ENCODE measurements at regions not wholly inside any gene's neighbourhood (a gene's known extent, or its start where the extent isn't known, plus 50 kb on each side); places are given as distances from the start of the nearest gene placed in this dataset.

GRCh38 chr6:120876931-120877330 is 457.3 kb downstream of the TBC1D32 start:
- H3K27ac ChIP-seq (ENCODE audit: low read depth in 2 of 2, low read length in 2 of 2): no peak overlapping the region
- intact Hi-C loops (cut with DNase I): no loop called here
- H3K9ac ChIP-seq (ENCODE audit: low read length in 3 of 3): no peak overlapping the region
- H3K4me3 ChIP-seq (ENCODE audit: low read length in 3 of 3): no peak overlapping the region
- H3K36me3 ChIP-seq (ENCODE audit: control insufficient read depth in 2 of 3, insufficient read depth in 3 of 3, low read length in 3 of 3): no peaks in the 10 kb centered on the region
- H3K27me3 ChIP-seq (ENCODE audit: control insufficient read depth, insufficient read depth, low read length): no peaks in the 10 kb centered on the region
- H3K9me3 ChIP-seq (ENCODE audit: control insufficient read depth in 2 of 3, insufficient read depth in 1 of 3, low read length in 3 of 3): no peaks in the 10 kb centered on the region
- no peaks in the 10 kb centered on the region for H3K4me1 ChIP-seq (ENCODE audit: control insufficient read depth in 2 of 3, insufficient read depth in 2 of 3, low read depth in 1 of 3, low read length in 3 of 3)
- DNase-seq (peak in 3 of 5 donors; percentile 35 to 63 (median 58)), FAIRE-seq (no peak)
- no peak for TF ChIP-seq CTCF (IDR thresholded peaks at IDR 0.05; ENCODE audit: borderline replicate concordance, extremely low read depth, insufficient read depth)

DNA sequence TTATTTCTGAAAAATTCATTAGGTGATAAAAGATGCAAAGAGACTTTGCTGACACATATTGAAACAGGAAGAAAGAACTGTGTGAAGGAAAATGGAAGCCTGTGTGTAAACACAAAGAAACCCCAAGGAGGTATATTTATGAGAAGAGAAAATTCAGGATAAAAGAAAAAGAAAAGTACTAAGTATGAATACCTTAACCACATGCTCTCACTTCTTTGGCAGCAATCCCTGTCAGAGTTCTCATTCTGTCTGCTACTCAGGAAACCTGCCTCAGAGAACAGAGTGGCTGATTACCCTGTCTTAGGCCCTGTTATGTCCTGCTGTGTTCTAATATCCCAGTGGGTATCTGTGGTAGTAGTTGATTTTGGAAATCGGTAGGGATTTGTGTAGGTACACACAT is 457.9 kb downstream of the TBC1D32 start:
- TF ChIP-seq CTCF (IDR thresholded peaks at IDR 0.05; ENCODE audit: borderline replicate concordance, extremely low read depth, insufficient read depth): no peak
- H3K9me3 ChIP-seq (ENCODE audit: control insufficient read depth in 2 of 3, insufficient read depth in 1 of 3, low read length in 3 of 3): no peaks in the 10 kb centered on the region
- no peaks in the 10 kb centered on the region for H3K4me1 ChIP-seq (ENCODE audit: control insufficient read depth in 2 of 3, insufficient read depth in 2 of 3, low read depth in 1 of 3, low read length in 3 of 3)
- no peak for DNase-seq
- H3K9ac ChIP-seq (ENCODE audit: low read length in 3 of 3): no peak overlapping the region
- FAIRE-seq: no peak
- intact Hi-C loops (cut with DNase I): no loop called here
- no peaks in the 10 kb centered on the region for H3K36me3 ChIP-seq (ENCODE audit: control insufficient read depth in 2 of 3, insufficient read depth in 3 of 3, low read length in 3 of 3)
- no peak overlapping the region for H3K4me3 ChIP-seq (ENCODE audit: low read length in 3 of 3)
- no peak overlapping the region for H3K27ac ChIP-seq (ENCODE audit: low read depth in 2 of 2, low read length in 2 of 2)
- no peaks in the 10 kb centered on the region for H3K27me3 ChIP-seq (ENCODE audit: control insufficient read depth, insufficient read depth, low read length)

DNA sequence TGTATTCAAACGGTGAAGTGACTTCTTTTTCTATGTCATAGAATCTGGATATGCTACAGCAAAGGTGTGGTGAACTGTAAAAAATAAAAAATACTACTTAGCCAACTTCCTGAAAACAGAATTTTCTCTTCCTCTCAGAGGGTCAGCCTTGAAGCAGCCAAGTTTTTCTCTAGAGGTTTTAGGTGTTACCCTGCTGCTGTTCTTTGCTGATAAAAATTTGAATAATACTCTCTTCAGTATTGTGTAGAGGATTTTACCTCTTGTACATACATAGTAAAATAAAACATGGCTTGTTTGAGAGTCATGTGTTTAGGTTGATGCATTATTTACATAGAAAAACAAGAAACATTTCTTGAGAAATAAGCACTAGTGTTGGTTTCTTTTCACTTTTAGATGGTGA is 458.4 kb downstream of the TBC1D32 start:
- FAIRE-seq: no peak
- TF ChIP-seq CTCF (IDR thresholded peaks at IDR 0.05; ENCODE audit: borderline replicate concordance, extremely low read depth, insufficient read depth): no peak
- no peak overlapping the region for H3K27ac ChIP-seq (ENCODE audit: low read depth in 2 of 2, low read length in 2 of 2)
- intact Hi-C loops (cut with DNase I): no loop called here
- no peaks in the 10 kb centered on the region for H3K27me3 ChIP-seq (ENCODE audit: control insufficient read depth, insufficient read depth, low read length)
- H3K9me3 ChIP-seq (ENCODE audit: control insufficient read depth in 2 of 3, insufficient read depth in 1 of 3, low read length in 3 of 3): no peaks in the 10 kb centered on the region
- no peaks in the 10 kb centered on the region for H3K36me3 ChIP-seq (ENCODE audit: control insufficient read depth in 2 of 3, insufficient read depth in 3 of 3, low read length in 3 of 3)
- DNase-seq: no peak
- H3K4me1 ChIP-seq (ENCODE audit: control insufficient read depth in 2 of 3, insufficient read depth in 2 of 3, low read depth in 1 of 3, low read length in 3 of 3): no peaks in the 10 kb centered on the region
- H3K9ac ChIP-seq (ENCODE audit: low read length in 3 of 3): no peak overlapping the region
- H3K4me3 ChIP-seq (ENCODE audit: low read length in 3 of 3): no peak overlapping the region

GRCh38 chr6:120874422-120874821 is 459.9 kb downstream of the TBC1D32 start:
- no peak overlapping the region for H3K27ac ChIP-seq (ENCODE audit: low read depth in 2 of 2, low read length in 2 of 2)
- FAIRE-seq: no peak
- H3K9ac ChIP-seq (ENCODE audit: low read length in 3 of 3): no peak overlapping the region
- H3K36me3 ChIP-seq (ENCODE audit: control insufficient read depth in 2 of 3, insufficient read depth in 3 of 3, low read length in 3 of 3): no peaks in the 10 kb centered on the region
- no peak overlapping the region for H3K4me3 ChIP-seq (ENCODE audit: low read length in 3 of 3)
- intact Hi-C loops (cut with DNase I): no loop called here
- H3K4me1 ChIP-seq (ENCODE audit: control insufficient read depth in 2 of 3, insufficient read depth in 2 of 3, low read depth in 1 of 3, low read length in 3 of 3): no peaks in the 10 kb centered on the region
- no peaks in the 10 kb centered on the region for H3K9me3 ChIP-seq (ENCODE audit: control insufficient read depth in 2 of 3, insufficient read depth in 1 of 3, low read length in 3 of 3)
- no peaks in the 10 kb centered on the region for H3K27me3 ChIP-seq (ENCODE audit: control insufficient read depth, insufficient read depth, low read length)
- TF ChIP-seq CTCF (IDR thresholded peaks at IDR 0.05; ENCODE audit: borderline replicate concordance, extremely low read depth, insufficient read depth): no peak
- DNase-seq: peak in 1 of 5 donors; percentile 49

Measured in kidney (tissue), 13 donors.